ENCODE measurements at regions not wholly inside any gene's neighbourhood (a gene's known extent, or its start where the extent isn't known, plus 50 kb on each side); places are given as distances from the start of the nearest gene placed in this dataset.

DNA sequence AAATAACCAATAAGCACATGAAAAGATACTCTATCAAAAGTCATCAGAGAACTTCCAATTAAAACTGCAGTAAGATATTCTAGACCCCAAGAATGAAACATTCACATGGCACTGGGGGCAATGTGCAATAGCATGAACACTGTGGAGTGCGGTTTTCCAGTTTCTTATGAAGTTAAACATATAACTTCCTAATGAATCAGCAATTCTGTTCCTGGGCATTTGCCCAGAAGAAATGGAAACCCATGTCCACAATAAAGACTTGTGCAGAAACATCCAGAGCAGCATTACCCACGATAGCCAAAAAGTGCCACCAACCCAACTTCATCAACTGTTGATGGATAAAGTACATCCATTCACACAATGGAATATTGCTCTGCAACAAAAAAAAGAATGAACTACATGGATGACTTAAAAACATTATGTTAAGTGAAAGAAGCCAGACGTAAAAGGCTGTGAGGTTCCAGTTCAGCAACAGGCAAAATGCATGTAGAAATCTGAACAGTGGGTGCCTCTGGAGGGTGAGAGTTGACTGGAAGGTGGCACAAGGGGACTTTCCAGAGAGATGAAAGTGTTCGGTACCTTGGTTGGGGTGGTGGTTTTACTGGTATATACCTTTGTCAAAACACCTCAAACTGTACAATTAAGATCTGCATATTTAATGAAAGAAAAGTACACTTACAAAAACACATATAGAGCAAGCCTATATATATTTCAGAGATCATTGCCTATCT lies 207.2 kb upstream of the ECI2 start:
- H3K9me3 ChIP-seq (ENCODE audit: low read depth) = no peaks in the 10 kb centered on the region
- H3K4me2 ChIP-seq (ENCODE audit: unreplicated experiment) = no peak overlapping the region
- in situ Hi-C loops (cut with MboI) = no loop called here
- no peaks in the 10 kb centered on the region for H3K79me2 ChIP-seq (ENCODE audit: insufficient read depth)
- H2AFZ ChIP-seq = no peak overlapping the region
- H3K27me3 ChIP-seq (replicated peaks; ENCODE audit: insufficient read depth) = no peaks in the 10 kb centered on the region
- H3K27ac ChIP-seq = no peak overlapping the region
- H3K36me3 ChIP-seq (ENCODE audit: low read depth) = no peaks in the 10 kb centered on the region
- H4K20me1 ChIP-seq (ENCODE audit: insufficient read depth) = no peaks in the 10 kb centered on the region
- H3K4me3 ChIP-seq = no peak overlapping the region
- no peak for DNase-seq
- no peak overlapping the region for H3K9ac ChIP-seq
- 94% methylated on average over 4 of the region's 4 CpGs for WGBS, 2 experiments (ENCODE audit: low coverage in 1 of 2, low lambda C conversion rate in 2 of 2, missing lambda C conversion rate in 2 of 2)
- no peaks in the 10 kb centered on the region for H3K9me2 ChIP-seq (ENCODE audit: insufficient read depth)
- no peaks in the 10 kb centered on the region for H3F3A ChIP-seq (ENCODE audit: insufficient read depth)
- H3K4me1 ChIP-seq (ENCODE audit: insufficient read depth) = peaks cover 8% of the 10 kb centered on the region; the same call in 1 of the 2 replicates
- TF ChIP-seq EZH2 (IDR thresholded peaks at IDR 0.05; ENCODE audit: insufficient read depth, poor library complexity, severe bottlenecking) = no peak
- TF ChIP-seq EZH2phosphoT487 (IDR thresholded peaks at IDR 0.05; ENCODE audit: insufficient read depth, low read depth) = no peak

GRCh38 chr6:4341078-4341797 lies 205.9 kb upstream of the ECI2 start:
- Histone ChIP-seq H3K27ac (no peak overlapping the region), H4K20me1 (ENCODE audit: insufficient read depth) (no peaks in the 10 kb centered on the region), H3K4me2 (ENCODE audit: unreplicated experiment) (no peak overlapping the region), H3K4me3 (no peak overlapping the region), H3K79me2 (ENCODE audit: insufficient read depth) (no peaks in the 10 kb centered on the region), H3K36me3 (ENCODE audit: low read depth) (no peaks in the 10 kb centered on the region), H3K9me2 (ENCODE audit: insufficient read depth) (no peaks in the 10 kb centered on the region), H3K4me1 (ENCODE audit: insufficient read depth) (no peaks in the 10 kb centered on the region), H3F3A (ENCODE audit: insufficient read depth) (no peaks in the 10 kb centered on the region), H3K27me3 (replicated peaks; ENCODE audit: insufficient read depth) (no peaks in the 10 kb centered on the region), H3K9me3 (ENCODE audit: low read depth) (no peaks in the 10 kb centered on the region), H3K9ac (no peak overlapping the region), H2AFZ (no peak overlapping the region)
- no peak for TF ChIP-seq EZH2 (IDR thresholded peaks at IDR 0.05; ENCODE audit: insufficient read depth, poor library complexity, severe bottlenecking)
- TF ChIP-seq EZH2phosphoT487 (IDR thresholded peaks at IDR 0.05; ENCODE audit: insufficient read depth, low read depth) = no peak
- in situ Hi-C loops (cut with MboI) = no loop called here
- 78 to 85% methylated on average over 5 of the region's 5 CpGs for WGBS, 2 experiments (ENCODE audit: low coverage in 1 of 2, low lambda C conversion rate in 2 of 2, missing lambda C conversion rate in 2 of 2)
- no peak for DNase-seq

GRCh38 chr6:4340544-4340943 lies 205.2 kb upstream of the ECI2 start:
- Histone ChIP-seq H3K4me1 (ENCODE audit: insufficient read depth) (no peaks in the 10 kb centered on the region), H3K9me2 (ENCODE audit: insufficient read depth) (no peaks in the 10 kb centered on the region), H3K4me3 (no peak overlapping the region), H3K27ac (no peak overlapping the region), H3F3A (ENCODE audit: insufficient read depth) (no peaks in the 10 kb centered on the region), H4K20me1 (ENCODE audit: insufficient read depth) (no peaks in the 10 kb centered on the region), H3K27me3 (replicated peaks; ENCODE audit: insufficient read depth) (no peaks in the 10 kb centered on the region), H2AFZ (no peak overlapping the region), H3K79me2 (ENCODE audit: insufficient read depth) (no peaks in the 10 kb centered on the region), H3K9me3 (ENCODE audit: low read depth) (no peaks in the 10 kb centered on the region), H3K4me2 (ENCODE audit: unreplicated experiment) (no peak overlapping the region), H3K36me3 (ENCODE audit: low read depth) (no peaks in the 10 kb centered on the region), H3K9ac (no peak overlapping the region)
- in situ Hi-C loops (cut with MboI) = no loop called here
- no peak for TF ChIP-seq EZH2phosphoT487 (IDR thresholded peaks at IDR 0.05; ENCODE audit: insufficient read depth, low read depth)
- TF ChIP-seq EZH2 (IDR thresholded peaks at IDR 0.05; ENCODE audit: insufficient read depth, poor library complexity, severe bottlenecking) = no peak
- no peak for DNase-seq
- WGBS, 2 experiments (ENCODE audit: low coverage in 1 of 2, low lambda C conversion rate in 2 of 2, missing lambda C conversion rate in 2 of 2) = 94 to 95% methylated on average over 7 of the region's 7 CpGs

DNA sequence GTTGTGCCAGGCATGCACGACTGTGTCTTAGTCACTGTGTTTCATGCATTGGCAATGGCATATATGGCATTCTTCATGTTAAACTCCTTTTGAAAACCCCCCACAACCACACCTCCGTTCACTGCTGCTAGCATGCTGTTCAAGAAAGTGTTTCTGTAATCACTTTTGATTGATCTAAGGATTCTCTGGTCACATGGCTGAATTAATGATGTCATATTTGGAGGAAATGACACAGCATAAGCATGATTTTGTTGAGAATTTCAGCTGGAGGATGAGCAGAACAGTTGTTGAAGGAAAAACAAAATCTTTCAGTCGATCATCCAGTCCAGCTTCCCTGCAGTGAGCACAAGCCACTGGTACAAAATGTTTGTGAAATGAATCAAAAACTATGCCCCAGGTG lies 203.5 kb upstream of the ECI2 start:
- no peaks in the 10 kb centered on the region for H3K79me2 ChIP-seq (ENCODE audit: insufficient read depth)
- H2AFZ ChIP-seq = no peak overlapping the region
- H3K4me3 ChIP-seq = no peak overlapping the region
- no peaks in the 10 kb centered on the region for H3K9me3 ChIP-seq (ENCODE audit: low read depth)
- no peak overlapping the region for H3K4me2 ChIP-seq (ENCODE audit: unreplicated experiment)
- H3K9me2 ChIP-seq (ENCODE audit: insufficient read depth) = no peaks in the 10 kb centered on the region
- in situ Hi-C loops (cut with MboI) = no loop called here
- no peak for DNase-seq
- H3K27me3 ChIP-seq (replicated peaks; ENCODE audit: insufficient read depth) = no peaks in the 10 kb centered on the region
- no peaks in the 10 kb centered on the region for H3K36me3 ChIP-seq (ENCODE audit: low read depth)
- H3F3A ChIP-seq (ENCODE audit: insufficient read depth) = no peaks in the 10 kb centered on the region
- 42 to 47% methylated on average over 3 of the region's 3 CpGs for WGBS, 2 experiments (ENCODE audit: low coverage in 1 of 2, low lambda C conversion rate in 2 of 2, missing lambda C conversion rate in 2 of 2)
- no peak overlapping the region for H3K9ac ChIP-seq
- TF ChIP-seq EZH2phosphoT487 (IDR thresholded peaks at IDR 0.05; ENCODE audit: insufficient read depth, low read depth) = no peak
- no peak for TF ChIP-seq EZH2 (IDR thresholded peaks at IDR 0.05; ENCODE audit: insufficient read depth, poor library complexity, severe bottlenecking)
- H3K4me1 ChIP-seq (ENCODE audit: insufficient read depth) = no peaks in the 10 kb centered on the region
- no peak overlapping the region for H3K27ac ChIP-seq
- H4K20me1 ChIP-seq (ENCODE audit: insufficient read depth) = no peaks in the 10 kb centered on the region

All from GM23248 (cell line).